Right lobe of liver (tissue), 4 donors: ENCODE measurements at regions not wholly inside any gene's neighbourhood (a gene's known extent, or its start where the extent isn't known, plus 50 kb on each side); places are given as distances from the start of the nearest gene placed in this dataset.

Source experiments
- CTCF ChIP-seq, 4 donors: fragments of 200-600 bp in 3 of 4; fragments of 450-650 bp in 1 of 4; IDR thresholded peaks; one replicate each; pipeline versions ENCODE4 v1.5.1 to v1.8.0; 2016 to 2022; ENCODE audit warnings: antibody characterized with exemption in 4 of 4, mild to moderate bottlenecking in 2 of 4
- POLR2A ChIP-seq: fragments of 450-650 bp; IDR thresholded peaks from one replicate; pipeline ENCODE4 v1.6.1; 2017; ENCODE audit warnings: antibody characterized with exemption, mild to moderate bottlenecking
- donor health status: DM: no; HTN: no; CAD: no.
- donor health status: DM: no; HTN: no; CAD: no.
- donor health status: DM: no; HTN: yes; CAD: no.

DNA sequence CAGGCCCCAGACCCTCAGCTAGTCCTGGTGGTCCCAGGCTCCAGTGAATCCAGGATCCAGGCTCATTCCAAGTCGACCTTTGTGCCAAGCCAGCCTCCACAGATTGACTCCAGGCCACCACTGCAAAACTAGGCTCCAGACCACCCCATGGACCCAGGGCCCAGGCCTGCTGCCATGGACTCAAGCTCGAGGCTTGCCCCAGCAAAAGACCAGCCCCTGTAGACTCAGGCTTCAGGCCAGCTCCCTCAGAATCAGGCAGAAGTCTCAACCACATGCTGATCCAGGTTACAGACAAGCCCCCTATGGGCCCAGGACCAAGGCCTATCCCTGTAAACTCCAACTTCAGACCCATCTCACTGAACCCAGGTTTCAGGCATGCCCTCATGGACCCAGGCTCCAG is 692.4 kb downstream of the PCDH19 start:
- TF ChIP-seq CTCF (IDR thresholded peaks at IDR 0.05) (no peak), POLR2A (no peak)
